Kidney (tissue), 13 donors: ENCODE measurements at regions not wholly inside any gene's neighbourhood (a gene's known extent, or its start where the extent isn't known, plus 50 kb on each side); places are given as distances from the start of the nearest gene placed in this dataset.
"Not testable (repeated sequence)": the region's sequence is repeated elsewhere in the genome, so short reads cannot be mapped to it uniquely, and the experiment has no call there.

Source experiments
- DNase-seq, 5 donors: peaks; one replicate each; pipeline ENCODE4 v3.0.0-alpha.2; 2013 to 2020
- FAIRE-seq: peaks from 2 replicates; lab custom pipeline; 2012; peaks lifted over from hg19 to GRCh38; lab: Jason Lieb, UNC
- H3K27ac ChIP-seq, 2 donors: one replicate each; pipeline ENCODE4 v1.7.0; 2013; ENCODE audit warnings: low read depth in 2 of 2, low read length in 2 of 2, inconsistent platforms in 1 of 2
- H3K27me3 ChIP-seq: one replicate; pipeline ENCODE4 v1.7.1; 2013; ENCODE audit warnings: low read length, inconsistent platforms; ENCODE audit not compliant: control insufficient read depth, insufficient read depth
- H3K36me3 ChIP-seq, 3 donors: one replicate each; pipeline versions ENCODE4 v1.7.0 to v1.7.1; 2013; ENCODE audit warnings: low read length in 3 of 3, control low read depth in 1 of 3, inconsistent platforms in 1 of 3; ENCODE audit not compliant: insufficient read depth in 3 of 3, control insufficient read depth in 2 of 3
- H3K4me1 ChIP-seq, 3 donors: one replicate each; pipeline versions ENCODE4 v1.7.0 to v1.7.1; 2013; ENCODE audit warnings: low read length in 3 of 3, inconsistent platforms in 1 of 3, low read depth in 1 of 3; ENCODE audit not compliant: control insufficient read depth in 2 of 3, insufficient read depth in 2 of 3
- H3K4me3 ChIP-seq, 3 donors: one replicate each; pipeline versions ENCODE4 v1.7.0 to v1.8.1; 2013; ENCODE audit warnings: low read length in 3 of 3, control low read depth in 1 of 3, inconsistent platforms in 1 of 3
- H3K9ac ChIP-seq, 3 donors: one replicate each; pipeline versions ENCODE4 v1.7.0 to v1.7.1; 2013; ENCODE audit warnings: low read length in 3 of 3, control low read depth in 1 of 3, inconsistent platforms in 1 of 3
- H3K9me3 ChIP-seq, 3 donors: one replicate each; pipeline versions ENCODE4 v1.7.0 to v1.7.1; 2013; ENCODE audit warnings: low read length in 3 of 3, control low read depth in 1 of 3, inconsistent platforms in 1 of 3; ENCODE audit not compliant: control insufficient read depth in 2 of 3, insufficient read depth in 1 of 3
- intact Hi-C: fragments of 100-400 bp; cut with DNase I; formaldehyde crosslinking; loops from one replicate; pipeline ENCODE4 v1.11.1; 2022
- TF ChIP-seq, protein P1 (sequence below): IDR thresholded peaks from 3 replicates; pipeline ENCODE4 v1.5.1; 2012; ENCODE audit warnings: mild to moderate bottlenecking, moderate library complexity, borderline replicate concordance; ENCODE audit not compliant: insufficient read depth; ENCODE audit errors: extremely low read depth
- donor health status: control.
- donor health status: control.
- donor health status: control.
- donor health status: control.
- donor health status: control.
- donor health status: DM: yes; HTN: yes; CAD: no.
- donor health status: Normal renal cell carcinoma (clear cell type).

DNA sequence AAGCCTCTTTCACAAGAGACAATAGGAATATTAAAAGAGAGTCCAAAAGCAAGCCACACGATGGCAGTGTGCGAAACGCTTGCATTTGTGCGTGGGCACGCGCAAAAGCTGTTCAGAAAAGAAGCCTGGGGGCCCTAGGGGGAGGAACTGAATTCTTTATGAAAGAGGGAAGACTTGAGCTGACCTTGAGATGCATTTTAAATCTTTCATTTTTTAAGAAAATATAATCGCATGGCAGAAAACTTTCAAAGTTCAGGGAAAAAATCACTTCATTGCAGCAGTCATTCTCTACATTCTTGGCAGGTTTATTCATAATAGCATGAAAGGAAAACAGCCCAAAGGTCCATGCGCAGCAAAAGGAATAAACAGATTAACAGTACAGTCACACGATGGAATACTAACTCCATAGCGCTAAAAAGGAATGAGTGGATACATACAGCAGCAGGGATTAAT is 206.5 kb upstream of the PRKCQ start:
- H3K27me3 ChIP-seq, result no peaks in the 10 kb centered on the region
- no peak for FAIRE-seq
- no peak overlapping the region for H3K4me3 ChIP-seq
- H3K27ac ChIP-seq, result no peak overlapping the region
- H3K9ac ChIP-seq, result no peak overlapping the region
- intact Hi-C loops, result no loop called here
- TF ChIP-seq, protein P1, sequence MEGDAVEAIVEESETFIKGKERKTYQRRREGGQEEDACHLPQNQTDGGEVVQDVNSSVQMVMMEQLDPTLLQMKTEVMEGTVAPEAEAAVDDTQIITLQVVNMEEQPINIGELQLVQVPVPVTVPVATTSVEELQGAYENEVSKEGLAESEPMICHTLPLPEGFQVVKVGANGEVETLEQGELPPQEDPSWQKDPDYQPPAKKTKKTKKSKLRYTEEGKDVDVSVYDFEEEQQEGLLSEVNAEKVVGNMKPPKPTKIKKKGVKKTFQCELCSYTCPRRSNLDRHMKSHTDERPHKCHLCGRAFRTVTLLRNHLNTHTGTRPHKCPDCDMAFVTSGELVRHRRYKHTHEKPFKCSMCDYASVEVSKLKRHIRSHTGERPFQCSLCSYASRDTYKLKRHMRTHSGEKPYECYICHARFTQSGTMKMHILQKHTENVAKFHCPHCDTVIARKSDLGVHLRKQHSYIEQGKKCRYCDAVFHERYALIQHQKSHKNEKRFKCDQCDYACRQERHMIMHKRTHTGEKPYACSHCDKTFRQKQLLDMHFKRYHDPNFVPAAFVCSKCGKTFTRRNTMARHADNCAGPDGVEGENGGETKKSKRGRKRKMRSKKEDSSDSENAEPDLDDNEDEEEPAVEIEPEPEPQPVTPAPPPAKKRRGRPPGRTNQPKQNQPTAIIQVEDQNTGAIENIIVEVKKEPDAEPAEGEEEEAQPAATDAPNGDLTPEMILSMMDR, result peak; percentile 21
- no peaks in the 10 kb centered on the region for H3K9me3 ChIP-seq
- peak in 3 of 5 donors; percentile 42 to 81 (median 62) for DNase-seq
- no peaks in the 10 kb centered on the region for H3K36me3 ChIP-seq
- H3K4me1 ChIP-seq, result no peaks in the 10 kb centered on the region

DNA sequence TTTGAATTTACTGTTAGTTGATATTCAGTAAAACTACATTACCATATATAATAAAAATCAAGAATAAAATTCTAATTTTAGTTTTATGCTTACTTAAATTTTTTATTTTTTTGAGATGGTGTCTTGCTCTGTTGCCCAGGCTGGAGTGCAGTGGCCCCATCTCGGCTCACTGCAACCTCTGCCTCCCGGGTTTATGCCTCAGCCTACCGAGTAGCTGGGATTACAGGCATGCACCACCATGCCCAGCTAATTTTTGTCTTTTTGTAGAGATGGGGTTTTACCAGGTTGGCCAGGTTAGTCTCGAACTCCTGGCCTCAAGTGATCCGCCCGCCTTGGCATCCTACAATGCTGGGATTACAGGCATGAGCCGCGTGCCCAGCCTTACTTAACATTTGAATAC is 204.4 kb upstream of the PRKCQ start:
- H3K4me3 ChIP-seq, intact Hi-C loops, FAIRE-seq, H3K27ac ChIP-seq, H3K27me3 ChIP-seq, H3K9me3 ChIP-seq, H3K4me1 ChIP-seq, H3K9ac ChIP-seq, DNase-seq, H3K36me3 ChIP-seq: not testable (repeated sequence)

DNA sequence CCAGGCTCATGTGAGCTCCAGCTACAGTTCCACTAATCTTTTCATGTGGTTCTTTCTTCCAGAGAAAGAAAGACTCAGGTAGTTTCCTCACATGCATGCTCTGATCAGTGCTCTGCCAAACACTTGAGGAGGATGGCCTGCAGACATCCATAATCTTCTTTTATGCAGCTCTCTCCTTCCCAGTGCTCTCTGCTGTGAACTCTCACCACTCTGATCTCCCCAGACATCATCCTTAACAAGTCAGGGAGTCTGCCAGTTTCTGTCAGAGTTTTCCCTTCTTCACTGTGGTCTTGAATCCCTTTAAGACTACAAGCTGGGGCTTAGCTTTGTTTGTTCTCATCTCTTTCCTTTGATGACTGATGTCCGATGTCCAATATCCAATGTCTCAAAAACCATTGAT is 203.4 kb upstream of the PRKCQ start:
- FAIRE-seq (no peak), DNase-seq (no peak)
- no peak overlapping the region for H3K27ac ChIP-seq
- H3K4me3 ChIP-seq, result no peak overlapping the region
- H3K27me3 ChIP-seq, result no peaks in the 10 kb centered on the region
- H3K9ac ChIP-seq, result no peak overlapping the region
- no peaks in the 10 kb centered on the region for H3K36me3 ChIP-seq
- TF ChIP-seq, protein P1, result no peak
- no peaks in the 10 kb centered on the region for H3K9me3 ChIP-seq
- intact Hi-C loops, result no loop called here
- no peaks in the 10 kb centered on the region for H3K4me1 ChIP-seq

- Histone ChIP-seq H3K9me3 (no peaks in the 10 kb centered on the region), H3K9ac (no peak overlapping the region), H3K36me3 (no peaks in the 10 kb centered on the region), H3K4me3 (no peak overlapping the region), H3K27ac (no peak overlapping the region), H3K27me3 (no peaks in the 10 kb centered on the region), H3K4me1 (no peaks in the 10 kb centered on the region)
- no peak for FAIRE-seq
- no peak for DNase-seq
- intact Hi-C loops, result no loop called here
- TF ChIP-seq, protein P1, result no peak
Measured at GRCh38 chr10:6782378-6782777, 202.3 kb upstream of the PRKCQ start.
